GM13976 (cell line): ENCODE measurements at regions not wholly inside any gene's neighbourhood (a gene's known extent, or its start where the extent isn't known, plus 50 kb on each side); places are given as distances from the start of the nearest gene placed in this dataset.

ENCODE experiments used
- DNase-seq: peaks from one replicate; pipeline ENCODE4 v3.0.0; 2012; ENCODE audit warnings: low spot score
- in situ Hi-C: fragments of 300-500 bp; cut with MboI; formaldehyde crosslinking; loops from one replicate; pipeline ENCODE4 v1.12.0; 2022; ENCODE audit warnings: low sequenced_read_pairs, mixed read lengths, inconsistent platforms; ENCODE audit not compliant: unreplicated experiment
- TF ChIP-seq, protein P1 (sequence below): IDR thresholded peaks from 2 replicates; pipeline ENCODE4 v1.5.1; 2012; ENCODE audit warnings: borderline replicate concordance, mild to moderate bottlenecking; ENCODE audit not compliant: insufficient read depth; ENCODE audit errors: extremely low read depth, missing control alignments, control extremely low read depth

- no peak for DNase-seq
- TF ChIP-seq, protein P1, sequence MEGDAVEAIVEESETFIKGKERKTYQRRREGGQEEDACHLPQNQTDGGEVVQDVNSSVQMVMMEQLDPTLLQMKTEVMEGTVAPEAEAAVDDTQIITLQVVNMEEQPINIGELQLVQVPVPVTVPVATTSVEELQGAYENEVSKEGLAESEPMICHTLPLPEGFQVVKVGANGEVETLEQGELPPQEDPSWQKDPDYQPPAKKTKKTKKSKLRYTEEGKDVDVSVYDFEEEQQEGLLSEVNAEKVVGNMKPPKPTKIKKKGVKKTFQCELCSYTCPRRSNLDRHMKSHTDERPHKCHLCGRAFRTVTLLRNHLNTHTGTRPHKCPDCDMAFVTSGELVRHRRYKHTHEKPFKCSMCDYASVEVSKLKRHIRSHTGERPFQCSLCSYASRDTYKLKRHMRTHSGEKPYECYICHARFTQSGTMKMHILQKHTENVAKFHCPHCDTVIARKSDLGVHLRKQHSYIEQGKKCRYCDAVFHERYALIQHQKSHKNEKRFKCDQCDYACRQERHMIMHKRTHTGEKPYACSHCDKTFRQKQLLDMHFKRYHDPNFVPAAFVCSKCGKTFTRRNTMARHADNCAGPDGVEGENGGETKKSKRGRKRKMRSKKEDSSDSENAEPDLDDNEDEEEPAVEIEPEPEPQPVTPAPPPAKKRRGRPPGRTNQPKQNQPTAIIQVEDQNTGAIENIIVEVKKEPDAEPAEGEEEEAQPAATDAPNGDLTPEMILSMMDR = no peak
- in situ Hi-C loops = loop anchor here (25.0 kb wide), 1 partner anchor 335 kb away; no protein-coding TSS in a partner anchor
Observed at GRCh38 chr19:28322491-28322890, 890.5 kb downstream of the UQCRFS1 start.

GRCh38 chr19:28319918-28320317, 893.0 kb downstream of the UQCRFS1 start:
- in situ Hi-C loops = loop anchor here (25.0 kb wide), 1 partner anchor 333 kb away; no protein-coding TSS in a partner anchor
- TF ChIP-seq, protein P1 = no peak
- DNase-seq = no peak

DNA sequence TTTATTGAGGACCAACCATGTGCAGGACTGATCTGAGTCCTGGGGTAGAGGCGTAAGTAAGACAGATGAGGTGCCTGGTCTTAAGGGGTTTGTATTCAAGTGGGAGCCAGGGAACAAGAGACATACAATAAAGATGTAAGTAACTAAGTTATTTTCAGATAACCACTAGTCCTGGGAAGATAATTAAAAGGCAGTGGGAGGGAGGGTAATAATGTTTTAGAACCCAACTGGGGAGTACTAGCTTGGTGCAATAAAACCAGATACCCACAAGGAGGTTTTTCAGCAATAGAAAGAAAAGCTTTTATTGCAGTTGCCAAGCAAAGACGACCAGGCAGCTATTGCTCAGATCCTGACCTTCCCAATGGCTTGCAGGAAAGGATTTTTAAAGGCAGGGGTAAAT, 893.7 kb downstream of the UQCRFS1 start:
- TF ChIP-seq, protein P1 = no peak
- in situ Hi-C loops = loop anchor here (25.0 kb wide), 1 partner anchor 332 kb away; no protein-coding TSS in a partner anchor
- no peak for DNase-seq

DNA sequence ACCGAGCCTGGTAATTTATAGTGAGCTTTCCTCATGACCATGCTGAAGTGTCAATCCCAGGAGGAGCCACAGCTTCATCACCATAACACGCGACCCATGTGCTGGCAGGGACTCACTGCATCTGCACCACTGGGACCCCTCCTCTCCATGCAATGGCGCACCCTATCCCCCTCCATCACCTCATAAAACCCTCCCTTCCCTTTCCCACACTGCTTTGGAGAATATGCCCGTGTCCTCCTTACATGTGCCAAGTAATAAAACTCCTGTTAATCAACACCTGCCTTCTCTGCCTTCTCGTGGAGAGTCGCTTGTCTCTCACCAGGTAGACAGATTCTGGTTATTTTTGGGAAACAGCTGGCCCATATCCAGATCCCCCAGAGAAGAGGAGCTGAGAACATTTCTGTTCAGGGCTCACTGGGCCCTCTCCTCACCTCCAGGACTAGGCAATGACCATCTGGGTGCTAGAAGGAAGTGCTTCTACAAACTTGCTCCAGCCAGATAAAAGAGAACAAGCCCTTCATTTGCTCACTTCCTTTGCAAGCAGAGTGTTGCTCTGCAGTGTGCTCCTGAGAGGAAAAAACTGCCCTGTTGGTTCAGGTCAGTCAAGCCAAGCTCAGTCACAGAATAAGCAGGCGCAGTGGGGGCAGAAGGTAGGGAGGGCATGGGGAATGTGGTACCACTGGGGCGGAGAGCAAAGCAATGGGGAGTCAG, 894.3 kb downstream of the UQCRFS1 start:
- no peak for DNase-seq
- TF ChIP-seq, protein P1 = no peak
- in situ Hi-C loops = loop anchor here (25.0 kb wide), 1 partner anchor 331 kb away; no protein-coding TSS in a partner anchor

DNA sequence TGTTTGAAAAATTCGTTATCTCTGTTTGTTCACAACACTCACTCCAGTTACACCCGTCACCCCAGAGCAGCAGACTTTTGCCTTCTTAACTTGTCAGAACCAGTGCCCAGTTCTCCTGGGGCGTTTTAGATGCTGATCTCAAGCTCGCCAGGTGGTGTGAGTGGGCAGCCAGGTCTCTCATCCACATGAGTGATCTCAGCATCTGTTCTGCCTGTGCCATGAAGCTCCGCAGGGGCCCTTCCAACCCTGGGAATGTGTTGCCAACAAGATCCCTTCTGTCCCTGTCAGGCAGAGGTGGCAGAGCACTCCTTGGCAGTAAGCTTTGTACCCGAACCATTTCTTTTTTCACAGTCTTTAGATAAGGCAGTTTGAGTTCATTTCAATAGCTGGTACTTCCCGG, 896.5 kb downstream of the UQCRFS1 start:
- in situ Hi-C loops = loop anchor here (25.0 kb wide), 1 partner anchor 329 kb away; no protein-coding TSS in a partner anchor
- TF ChIP-seq, protein P1 = no peak
- no peak for DNase-seq

DNA sequence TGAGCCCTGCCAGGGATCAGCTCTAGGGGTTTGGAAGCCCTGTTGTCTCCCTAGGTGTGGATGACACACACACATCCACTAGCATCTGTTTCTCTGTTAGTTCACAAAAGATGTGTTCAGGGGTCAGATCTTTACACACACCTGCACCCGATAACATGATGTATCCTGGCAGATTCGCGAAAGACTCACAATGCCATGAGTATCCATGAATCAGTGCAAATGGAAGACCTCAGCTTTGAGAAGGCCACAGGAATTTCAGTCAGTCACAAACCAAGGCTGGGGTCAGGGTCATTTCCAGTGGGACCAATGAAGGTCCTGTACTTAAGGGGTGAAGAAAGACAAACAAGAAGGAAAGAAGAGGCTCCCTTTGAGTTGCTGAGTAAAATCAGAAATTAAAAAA, 898.2 kb downstream of the UQCRFS1 start:
- in situ Hi-C loops = loop anchor here (25.0 kb wide), 1 partner anchor 327 kb away; no protein-coding TSS in a partner anchor
- no peak for DNase-seq
- TF ChIP-seq, protein P1 = no peak
